ENCODE measurements at regions not wholly inside any gene's neighbourhood (a gene's known extent, or its start where the extent isn't known, plus 50 kb on each side); places are given as distances from the start of the nearest gene placed in this dataset.

- no peak for TF ChIP-seq ZNF274 (IDR thresholded peaks at IDR 0.05; ENCODE audit: low read depth, low read length)
- no peak for TF ChIP-seq YY1 (IDR thresholded peaks at IDR 0.05; ENCODE audit: insufficient read depth, insufficient read length)
Observed at GRCh38 chr12:66848967-66849366, 170.1 kb upstream of the GRIP1 start.

Data from NT2/D1 (cell line).